HEK293 (cell line): ENCODE measurements at regions not wholly inside any gene's neighbourhood (a gene's known extent, or its start where the extent isn't known, plus 50 kb on each side); places are given as distances from the start of the nearest gene placed in this dataset.

Experiments
- SCRT1 ChIP-seq: fragments of 450-650 bp; formaldehyde crosslinking; IDR thresholded peaks from 2 replicates; pipeline ENCODE4 v1.5.1; 2016; ENCODE audit warnings: missing biosample characterization, missing genetic modification characterization, borderline replicate concordance
- ZNF138 ChIP-seq: fragments of 450-650 bp; formaldehyde crosslinking; IDR thresholded peaks from 2 replicates; pipeline ENCODE4 v1.5.1; 2016; ENCODE audit warnings: missing biosample characterization, missing genetic modification characterization, borderline replicate concordance
- ZNF184 ChIP-seq: fragments of 450-650 bp; IDR thresholded peaks from 2 replicates; pipeline ENCODE4 v1.5.1; 2018; ENCODE audit warnings: missing biosample characterization, mild to moderate bottlenecking, missing genetic modification characterization
- ZNF24 ChIP-seq: fragments of 450-650 bp; formaldehyde crosslinking; IDR thresholded peaks from 2 replicates; pipeline ENCODE4 v1.5.1; 2016; ENCODE audit warnings: missing biosample characterization, missing genetic modification characterization
- ZNF324 ChIP-seq: fragments of 450-650 bp; formaldehyde crosslinking; IDR thresholded peaks from 2 replicates; pipeline ENCODE4 v1.5.1; 2016; ENCODE audit warnings: missing biosample characterization, missing genetic modification characterization
- ZNF416 ChIP-seq: fragments of 450-650 bp; formaldehyde crosslinking; IDR thresholded peaks from 2 replicates; pipeline ENCODE4 v1.5.1; 2016; ENCODE audit warnings: missing biosample characterization, missing genetic modification characterization
- ZNF561 ChIP-seq: fragments of 450-650 bp; IDR thresholded peaks from 2 replicates; pipeline ENCODE4 v1.5.1; 2018; ENCODE audit warnings: missing biosample characterization, missing genetic modification characterization, borderline replicate concordance
- TF ChIP-seq, protein P1 (sequence below): fragments of 450-650 bp; formaldehyde crosslinking; IDR thresholded peaks from 2 replicates; pipeline ENCODE4 v1.5.1; 2016; ENCODE audit warnings: missing biosample characterization, missing genetic modification characterization
- TF ChIP-seq, protein P2 (sequence below): fragments of 450-650 bp; formaldehyde crosslinking; IDR thresholded peaks from 2 replicates; pipeline ENCODE4 v1.5.1; 2016; ENCODE audit warnings: missing biosample characterization, missing genetic modification characterization, borderline replicate concordance
- TF ChIP-seq, protein P3 (sequence below): fragments of 450-650 bp; formaldehyde crosslinking; IDR thresholded peaks from 2 replicates; pipeline ENCODE4 v1.5.1; 2016; ENCODE audit warnings: missing biosample characterization, missing genetic modification characterization
- TF ChIP-seq, protein P4 (sequence below): fragments of 450-650 bp; formaldehyde crosslinking; conservative IDR thresholded peaks from 2 replicates; pipeline ENCODE4 v1.5.1; 2016; ENCODE audit warnings: low read depth, missing biosample characterization, missing genetic modification characterization
- TF ChIP-seq, protein P5 (sequence below): fragments of 450-650 bp; formaldehyde crosslinking; IDR thresholded peaks from 2 replicates; pipeline ENCODE4 v1.5.0; 2017; ENCODE audit warnings: missing biosample characterization, missing genetic modification characterization, borderline replicate concordance
- TF ChIP-seq, protein P6 (sequence below): fragments of 450-650 bp; formaldehyde crosslinking; IDR thresholded peaks from 2 replicates; pipeline ENCODE4 v1.5.1; 2016; ENCODE audit warnings: missing biosample characterization, missing genetic modification characterization

DNA sequence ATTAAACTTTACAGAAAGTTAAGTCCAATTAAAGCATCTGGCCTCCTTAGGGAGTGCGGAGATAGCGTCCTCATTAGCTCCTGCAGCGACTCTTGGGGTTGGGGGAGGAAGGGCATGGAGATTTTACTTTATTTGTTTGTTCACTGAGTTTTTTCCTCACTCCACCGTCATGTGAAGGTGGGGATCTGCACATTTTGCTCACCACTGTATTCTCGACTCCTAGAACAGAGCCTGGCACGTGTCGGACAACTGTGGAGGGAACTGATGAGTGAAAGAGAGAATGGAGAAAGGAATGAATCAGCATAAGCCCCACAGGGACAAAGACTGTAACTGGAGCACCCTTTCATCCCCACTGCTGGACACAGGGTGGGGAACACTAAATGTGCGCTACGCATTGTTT, 205.1 kb upstream of the TSHZ3 start:
- TF ChIP-seq, protein P1, sequence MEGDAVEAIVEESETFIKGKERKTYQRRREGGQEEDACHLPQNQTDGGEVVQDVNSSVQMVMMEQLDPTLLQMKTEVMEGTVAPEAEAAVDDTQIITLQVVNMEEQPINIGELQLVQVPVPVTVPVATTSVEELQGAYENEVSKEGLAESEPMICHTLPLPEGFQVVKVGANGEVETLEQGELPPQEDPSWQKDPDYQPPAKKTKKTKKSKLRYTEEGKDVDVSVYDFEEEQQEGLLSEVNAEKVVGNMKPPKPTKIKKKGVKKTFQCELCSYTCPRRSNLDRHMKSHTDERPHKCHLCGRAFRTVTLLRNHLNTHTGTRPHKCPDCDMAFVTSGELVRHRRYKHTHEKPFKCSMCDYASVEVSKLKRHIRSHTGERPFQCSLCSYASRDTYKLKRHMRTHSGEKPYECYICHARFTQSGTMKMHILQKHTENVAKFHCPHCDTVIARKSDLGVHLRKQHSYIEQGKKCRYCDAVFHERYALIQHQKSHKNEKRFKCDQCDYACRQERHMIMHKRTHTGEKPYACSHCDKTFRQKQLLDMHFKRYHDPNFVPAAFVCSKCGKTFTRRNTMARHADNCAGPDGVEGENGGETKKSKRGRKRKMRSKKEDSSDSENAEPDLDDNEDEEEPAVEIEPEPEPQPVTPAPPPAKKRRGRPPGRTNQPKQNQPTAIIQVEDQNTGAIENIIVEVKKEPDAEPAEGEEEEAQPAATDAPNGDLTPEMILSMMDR (tag by site-specific recombination) = no peak
- TF ChIP-seq ZNF138 (tag by site-specific recombination) (no peak), ZNF561 (tag by site-specific recombination) (no peak), ZNF184 (tag by site-specific recombination) (no peak), ZNF416 (tag by site-specific recombination) (no peak), ZNF24 (no peak), SCRT1 (tag by site-specific recombination) (no peak), ZNF324 (tag by site-specific recombination) (no peak)
- TF ChIP-seq, protein P2, sequence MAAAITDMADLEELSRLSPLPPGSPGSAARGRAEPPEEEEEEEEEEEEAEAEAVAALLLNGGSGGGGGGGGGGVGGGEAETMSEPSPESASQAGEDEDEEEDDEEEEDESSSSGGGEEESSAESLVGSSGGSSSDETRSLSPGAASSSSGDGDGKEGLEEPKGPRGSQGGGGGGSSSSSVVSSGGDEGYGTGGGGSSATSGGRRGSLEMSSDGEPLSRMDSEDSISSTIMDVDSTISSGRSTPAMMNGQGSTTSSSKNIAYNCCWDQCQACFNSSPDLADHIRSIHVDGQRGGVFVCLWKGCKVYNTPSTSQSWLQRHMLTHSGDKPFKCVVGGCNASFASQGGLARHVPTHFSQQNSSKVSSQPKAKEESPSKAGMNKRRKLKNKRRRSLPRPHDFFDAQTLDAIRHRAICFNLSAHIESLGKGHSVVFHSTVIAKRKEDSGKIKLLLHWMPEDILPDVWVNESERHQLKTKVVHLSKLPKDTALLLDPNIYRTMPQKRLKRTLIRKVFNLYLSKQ = no peak
- TF ChIP-seq, protein P3, sequence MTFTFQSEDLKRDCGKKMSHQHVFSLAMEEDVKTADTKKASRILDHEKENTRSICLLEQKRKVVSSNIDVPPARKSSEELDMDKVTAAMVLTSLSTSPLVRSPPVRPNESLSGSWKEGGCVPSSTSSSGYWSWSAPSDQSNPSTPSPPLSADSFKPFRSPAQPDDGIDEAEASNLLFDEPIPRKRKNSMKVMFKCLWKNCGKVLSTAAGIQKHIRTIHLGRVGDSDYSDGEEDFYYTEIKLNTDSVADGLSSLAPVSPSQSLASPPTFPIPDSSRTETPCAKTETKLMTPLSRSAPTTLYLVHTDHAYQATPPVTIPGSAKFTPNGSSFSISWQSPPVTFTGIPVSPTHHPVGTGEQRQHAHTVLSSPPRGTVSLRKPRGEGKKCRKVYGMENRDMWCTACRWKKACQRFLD (tag by site-specific recombination) = no peak
- TF ChIP-seq, protein P4, sequence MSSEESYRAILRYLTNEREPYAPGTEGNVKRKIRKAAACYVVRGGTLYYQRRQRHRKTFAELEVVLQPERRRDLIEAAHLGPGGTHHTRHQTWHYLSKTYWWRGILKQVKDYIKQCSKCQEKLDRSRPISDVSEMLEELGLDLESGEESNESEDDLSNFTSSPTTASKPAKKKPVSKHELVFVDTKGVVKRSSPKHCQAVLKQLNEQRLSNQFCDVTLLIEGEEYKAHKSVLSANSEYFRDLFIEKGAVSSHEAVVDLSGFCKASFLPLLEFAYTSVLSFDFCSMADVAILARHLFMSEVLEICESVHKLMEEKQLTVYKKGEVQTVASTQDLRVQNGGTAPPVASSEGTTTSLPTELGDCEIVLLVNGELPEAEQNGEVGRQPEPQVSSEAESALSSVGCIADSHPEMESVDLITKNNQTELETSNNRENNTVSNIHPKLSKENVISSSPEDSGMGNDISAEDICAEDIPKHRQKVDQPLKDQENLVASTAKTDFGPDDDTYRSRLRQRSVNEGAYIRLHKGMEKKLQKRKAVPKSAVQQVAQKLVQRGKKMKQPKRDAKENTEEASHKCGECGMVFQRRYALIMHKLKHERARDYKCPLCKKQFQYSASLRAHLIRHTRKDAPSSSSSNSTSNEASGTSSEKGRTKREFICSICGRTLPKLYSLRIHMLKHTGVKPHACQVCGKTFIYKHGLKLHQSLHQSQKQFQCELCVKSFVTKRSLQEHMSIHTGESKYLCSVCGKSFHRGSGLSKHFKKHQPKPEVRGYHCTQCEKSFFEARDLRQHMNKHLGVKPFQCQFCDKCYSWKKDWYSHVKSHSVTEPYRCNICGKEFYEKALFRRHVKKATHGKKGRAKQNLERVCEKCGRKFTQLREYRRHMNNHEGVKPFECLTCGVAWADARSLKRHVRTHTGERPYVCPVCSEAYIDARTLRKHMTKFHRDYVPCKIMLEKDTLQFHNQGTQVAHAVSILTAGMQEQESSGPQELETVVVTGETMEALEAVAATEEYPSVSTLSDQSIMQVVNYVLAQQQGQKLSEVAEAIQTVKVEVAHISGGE (tag by site-specific recombination) = no peak
- TF ChIP-seq, protein P5, sequence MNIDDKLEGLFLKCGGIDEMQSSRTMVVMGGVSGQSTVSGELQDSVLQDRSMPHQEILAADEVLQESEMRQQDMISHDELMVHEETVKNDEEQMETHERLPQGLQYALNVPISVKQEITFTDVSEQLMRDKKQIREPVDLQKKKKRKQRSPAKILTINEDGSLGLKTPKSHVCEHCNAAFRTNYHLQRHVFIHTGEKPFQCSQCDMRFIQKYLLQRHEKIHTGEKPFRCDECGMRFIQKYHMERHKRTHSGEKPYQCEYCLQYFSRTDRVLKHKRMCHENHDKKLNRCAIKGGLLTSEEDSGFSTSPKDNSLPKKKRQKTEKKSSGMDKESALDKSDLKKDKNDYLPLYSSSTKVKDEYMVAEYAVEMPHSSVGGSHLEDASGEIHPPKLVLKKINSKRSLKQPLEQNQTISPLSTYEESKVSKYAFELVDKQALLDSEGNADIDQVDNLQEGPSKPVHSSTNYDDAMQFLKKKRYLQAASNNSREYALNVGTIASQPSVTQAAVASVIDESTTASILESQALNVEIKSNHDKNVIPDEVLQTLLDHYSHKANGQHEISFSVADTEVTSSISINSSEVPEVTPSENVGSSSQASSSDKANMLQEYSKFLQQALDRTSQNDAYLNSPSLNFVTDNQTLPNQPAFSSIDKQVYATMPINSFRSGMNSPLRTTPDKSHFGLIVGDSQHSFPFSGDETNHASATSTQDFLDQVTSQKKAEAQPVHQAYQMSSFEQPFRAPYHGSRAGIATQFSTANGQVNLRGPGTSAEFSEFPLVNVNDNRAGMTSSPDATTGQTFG (tag by site-specific recombination) = no peak
- TF ChIP-seq, protein P6, sequence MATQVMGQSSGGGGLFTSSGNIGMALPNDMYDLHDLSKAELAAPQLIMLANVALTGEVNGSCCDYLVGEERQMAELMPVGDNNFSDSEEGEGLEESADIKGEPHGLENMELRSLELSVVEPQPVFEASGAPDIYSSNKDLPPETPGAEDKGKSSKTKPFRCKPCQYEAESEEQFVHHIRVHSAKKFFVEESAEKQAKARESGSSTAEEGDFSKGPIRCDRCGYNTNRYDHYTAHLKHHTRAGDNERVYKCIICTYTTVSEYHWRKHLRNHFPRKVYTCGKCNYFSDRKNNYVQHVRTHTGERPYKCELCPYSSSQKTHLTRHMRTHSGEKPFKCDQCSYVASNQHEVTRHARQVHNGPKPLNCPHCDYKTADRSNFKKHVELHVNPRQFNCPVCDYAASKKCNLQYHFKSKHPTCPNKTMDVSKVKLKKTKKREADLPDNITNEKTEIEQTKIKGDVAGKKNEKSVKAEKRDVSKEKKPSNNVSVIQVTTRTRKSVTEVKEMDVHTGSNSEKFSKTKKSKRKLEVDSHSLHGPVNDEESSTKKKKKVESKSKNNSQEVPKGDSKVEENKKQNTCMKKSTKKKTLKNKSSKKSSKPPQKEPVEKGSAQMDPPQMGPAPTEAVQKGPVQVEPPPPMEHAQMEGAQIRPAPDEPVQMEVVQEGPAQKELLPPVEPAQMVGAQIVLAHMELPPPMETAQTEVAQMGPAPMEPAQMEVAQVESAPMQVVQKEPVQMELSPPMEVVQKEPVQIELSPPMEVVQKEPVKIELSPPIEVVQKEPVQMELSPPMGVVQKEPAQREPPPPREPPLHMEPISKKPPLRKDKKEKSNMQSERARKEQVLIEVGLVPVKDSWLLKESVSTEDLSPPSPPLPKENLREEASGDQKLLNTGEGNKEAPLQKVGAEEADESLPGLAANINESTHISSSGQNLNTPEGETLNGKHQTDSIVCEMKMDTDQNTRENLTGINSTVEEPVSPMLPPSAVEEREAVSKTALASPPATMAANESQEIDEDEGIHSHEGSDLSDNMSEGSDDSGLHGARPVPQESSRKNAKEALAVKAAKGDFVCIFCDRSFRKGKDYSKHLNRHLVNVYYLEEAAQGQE (tag by site-specific recombination) = no peak
